ENCODE measurements at regions not wholly inside any gene's neighbourhood (a gene's known extent, or its start where the extent isn't known, plus 50 kb on each side); places are given as distances from the start of the nearest gene placed in this dataset.

GRCh38 chr18:55775972-55776371 is 188.0 kb upstream of the TCF4 start:
- TF ChIP-seq POLR2A (IDR thresholded peaks at IDR 0.05; ENCODE audit: low read depth, low read length) (no peak), POLR2AphosphoS5 (IDR thresholded peaks at IDR 0.05; ENCODE audit: low read depth, low read length) (no peak), TAF1 (IDR thresholded peaks at IDR 0.05; ENCODE audit: low read depth, low read length) (no peak), SPI1 (IDR thresholded peaks at IDR 0.05; ENCODE audit: low read depth, low read length) (no peak)

Data from GM12891 (cell line).